HCT116 (cell line): ENCODE measurements at regions not wholly inside any gene's neighbourhood (a gene's known extent, or its start where the extent isn't known, plus 50 kb on each side); places are given as distances from the start of the nearest gene placed in this dataset.

Source experiments
- CEBPB ChIP-seq: IDR thresholded peaks from 2 replicates; pipeline ENCODE4 v1.6.1; 2012; ENCODE audit warnings: low read depth
- TF ChIP-seq, protein P1 (sequence below), 3 experiments: fragments of 200-600 bp in 1 of 3; sonication (generic) in 1 of 3; IDR thresholded peaks in 2 of 3; conservative IDR thresholded peaks in 1 of 3; 2 replicates each; pipeline ENCODE4 v1.5.1; 2012 to 2017; ENCODE audit warnings: low read depth in 2 of 3, low read length in 2 of 3, antibody characterized with exemption in 1 of 3, borderline replicate concordance in 1 of 3, control low read depth in 1 of 3, mild to moderate bottlenecking in 1 of 3, mixed read lengths in 1 of 3, mixed run types in 1 of 3, moderate library complexity in 1 of 3; ENCODE audit not compliant: insufficient read depth in 1 of 3

DNA sequence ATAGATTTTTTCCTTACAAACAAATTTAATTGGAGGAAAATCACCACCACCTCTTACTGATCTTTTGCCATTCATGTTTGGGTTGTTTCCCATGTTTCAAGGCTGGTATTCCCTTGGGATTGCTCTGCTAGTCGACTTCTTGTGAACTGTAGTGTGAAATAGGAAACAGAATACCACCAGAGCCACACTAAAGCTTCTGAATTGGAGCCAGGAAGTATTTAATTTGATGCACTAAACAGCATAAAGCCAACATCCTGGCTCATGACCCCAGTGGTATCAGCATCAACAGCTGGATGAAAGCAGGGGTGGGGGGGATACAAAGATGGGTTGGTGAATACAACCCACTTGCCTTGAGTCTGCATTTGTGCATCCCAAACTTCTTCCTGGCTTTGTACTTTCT is 127.5 kb downstream of the TBC1D30 start:
- no peak for TF ChIP-seq CEBPB
- TF ChIP-seq, protein P1, sequence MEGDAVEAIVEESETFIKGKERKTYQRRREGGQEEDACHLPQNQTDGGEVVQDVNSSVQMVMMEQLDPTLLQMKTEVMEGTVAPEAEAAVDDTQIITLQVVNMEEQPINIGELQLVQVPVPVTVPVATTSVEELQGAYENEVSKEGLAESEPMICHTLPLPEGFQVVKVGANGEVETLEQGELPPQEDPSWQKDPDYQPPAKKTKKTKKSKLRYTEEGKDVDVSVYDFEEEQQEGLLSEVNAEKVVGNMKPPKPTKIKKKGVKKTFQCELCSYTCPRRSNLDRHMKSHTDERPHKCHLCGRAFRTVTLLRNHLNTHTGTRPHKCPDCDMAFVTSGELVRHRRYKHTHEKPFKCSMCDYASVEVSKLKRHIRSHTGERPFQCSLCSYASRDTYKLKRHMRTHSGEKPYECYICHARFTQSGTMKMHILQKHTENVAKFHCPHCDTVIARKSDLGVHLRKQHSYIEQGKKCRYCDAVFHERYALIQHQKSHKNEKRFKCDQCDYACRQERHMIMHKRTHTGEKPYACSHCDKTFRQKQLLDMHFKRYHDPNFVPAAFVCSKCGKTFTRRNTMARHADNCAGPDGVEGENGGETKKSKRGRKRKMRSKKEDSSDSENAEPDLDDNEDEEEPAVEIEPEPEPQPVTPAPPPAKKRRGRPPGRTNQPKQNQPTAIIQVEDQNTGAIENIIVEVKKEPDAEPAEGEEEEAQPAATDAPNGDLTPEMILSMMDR (IDR thresholded peaks at IDR 0.05 in 2 of 3, conservative IDR thresholded peaks at IDR 0.05 in 1 of 3; ENCODE audit: borderline replicate concordance in 1 of 3, insufficient read depth in 1 of 3, low read depth in 2 of 3, low read length in 2 of 3): no peak
